A549 (cell line): ENCODE measurements at regions not wholly inside any gene's neighbourhood (a gene's known extent, or its start where the extent isn't known, plus 50 kb on each side); places are given as distances from the start of the nearest gene placed in this dataset.

Source experiments
- BHLHE40 ChIP-seq: IDR thresholded peaks from 2 replicates; pipeline ENCODE4 v1.6.1; 2012; ENCODE audit warnings: low read depth, low read length, inconsistent platforms
- CEBPB ChIP-seq, 2 experiments: fragments of >200 bp in 1 of 2; sonication (Bioruptor Twin) in 1 of 2; formaldehyde crosslinking in 1 of 2; IDR thresholded peaks; 2 replicates each; pipeline ENCODE4 v1.6.1; 2012 to 2016
- POLR2A ChIP-seq: IDR thresholded peaks from 2 replicates; pipeline ENCODE4 v1.6.1; 2012; ENCODE audit warnings: mild to moderate bottlenecking, low read length
- TF ChIP-seq, protein P1 (sequence below): fragments of >200 bp; sonication (Bioruptor Twin); formaldehyde crosslinking; IDR thresholded peaks from 3 replicates; pipeline ENCODE4 v1.5.1; 2016

DNA sequence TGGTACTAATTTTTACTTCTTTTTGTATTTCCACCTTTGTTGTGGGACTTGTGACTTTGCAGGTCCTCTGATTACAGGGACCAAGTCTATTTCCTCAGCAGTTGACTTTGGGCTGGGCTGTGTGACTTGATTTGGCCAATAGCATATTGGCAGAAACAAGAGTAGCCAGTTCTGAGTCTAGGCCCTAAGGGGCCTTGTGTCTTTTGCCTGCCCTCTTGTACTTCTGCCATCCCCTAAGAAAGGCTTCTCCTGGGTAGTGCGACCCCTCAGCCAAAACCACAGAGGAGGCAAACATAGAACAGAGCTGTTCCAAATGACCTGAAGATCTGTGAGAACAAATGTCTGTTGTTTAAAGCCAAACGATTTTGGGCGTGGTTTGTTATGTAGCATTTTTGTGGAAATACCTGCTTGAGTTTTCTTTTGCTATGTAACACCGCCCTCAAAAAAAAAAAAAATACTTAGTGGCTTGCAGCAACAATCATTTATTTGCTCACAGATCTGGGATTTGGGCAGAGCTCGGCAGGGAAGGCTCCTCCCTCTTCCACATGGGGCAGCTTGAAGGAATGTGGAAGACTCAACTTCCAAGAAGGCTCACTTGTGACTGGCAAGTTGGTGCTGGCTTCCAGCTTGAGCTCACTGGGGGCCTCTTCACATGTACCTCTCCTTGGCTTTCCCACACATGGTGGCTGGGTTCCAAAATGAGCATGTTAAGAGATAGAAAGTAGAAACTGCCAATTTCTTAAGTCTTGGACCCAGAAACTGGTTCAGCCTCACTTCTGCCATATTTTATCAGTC, 423.0 kb upstream of the CNKSR2 start:
- TF ChIP-seq BHLHE40 (no peak), POLR2A (no peak), CEBPB (IDR thresholded peaks at IDR 0.05) (no peak)
- TF ChIP-seq, protein P1, sequence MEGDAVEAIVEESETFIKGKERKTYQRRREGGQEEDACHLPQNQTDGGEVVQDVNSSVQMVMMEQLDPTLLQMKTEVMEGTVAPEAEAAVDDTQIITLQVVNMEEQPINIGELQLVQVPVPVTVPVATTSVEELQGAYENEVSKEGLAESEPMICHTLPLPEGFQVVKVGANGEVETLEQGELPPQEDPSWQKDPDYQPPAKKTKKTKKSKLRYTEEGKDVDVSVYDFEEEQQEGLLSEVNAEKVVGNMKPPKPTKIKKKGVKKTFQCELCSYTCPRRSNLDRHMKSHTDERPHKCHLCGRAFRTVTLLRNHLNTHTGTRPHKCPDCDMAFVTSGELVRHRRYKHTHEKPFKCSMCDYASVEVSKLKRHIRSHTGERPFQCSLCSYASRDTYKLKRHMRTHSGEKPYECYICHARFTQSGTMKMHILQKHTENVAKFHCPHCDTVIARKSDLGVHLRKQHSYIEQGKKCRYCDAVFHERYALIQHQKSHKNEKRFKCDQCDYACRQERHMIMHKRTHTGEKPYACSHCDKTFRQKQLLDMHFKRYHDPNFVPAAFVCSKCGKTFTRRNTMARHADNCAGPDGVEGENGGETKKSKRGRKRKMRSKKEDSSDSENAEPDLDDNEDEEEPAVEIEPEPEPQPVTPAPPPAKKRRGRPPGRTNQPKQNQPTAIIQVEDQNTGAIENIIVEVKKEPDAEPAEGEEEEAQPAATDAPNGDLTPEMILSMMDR: no peak
